NCI-H2081 (cell line): ENCODE measurements at regions not wholly inside any gene's neighbourhood (a gene's known extent, or its start where the extent isn't known, plus 50 kb on each side); places are given as distances from the start of the nearest gene placed in this dataset.
A peak's percentile ranks its signal among the peaks of the same experiment; 100 is the strongest.

ENCODE experiments used
- DNase-seq, 2 experiments: peaks; one replicate each; lab custom pipeline; 2025; lab: John Stamatoyannopoulos, UW

DNA sequence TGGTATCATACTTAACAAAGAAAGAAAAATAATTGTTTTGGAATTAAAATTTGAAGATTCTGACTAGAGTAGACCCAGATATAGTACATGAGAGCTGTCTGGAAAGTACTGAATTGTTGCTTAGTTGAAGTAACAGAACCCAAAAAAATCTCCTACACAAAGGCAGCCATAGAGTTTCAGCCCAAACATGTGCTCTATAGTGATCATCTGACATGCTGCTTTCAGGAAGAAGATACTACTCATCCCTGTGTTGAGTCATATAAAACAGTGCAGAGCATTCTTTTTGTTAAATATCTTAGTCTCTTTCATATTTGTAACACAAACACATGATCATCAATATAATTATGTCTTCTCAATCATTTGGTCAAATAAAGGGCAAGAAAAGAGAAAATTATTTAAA is 84.8 kb upstream of the PTPRM start:
- DNase-seq: no peak

DNA sequence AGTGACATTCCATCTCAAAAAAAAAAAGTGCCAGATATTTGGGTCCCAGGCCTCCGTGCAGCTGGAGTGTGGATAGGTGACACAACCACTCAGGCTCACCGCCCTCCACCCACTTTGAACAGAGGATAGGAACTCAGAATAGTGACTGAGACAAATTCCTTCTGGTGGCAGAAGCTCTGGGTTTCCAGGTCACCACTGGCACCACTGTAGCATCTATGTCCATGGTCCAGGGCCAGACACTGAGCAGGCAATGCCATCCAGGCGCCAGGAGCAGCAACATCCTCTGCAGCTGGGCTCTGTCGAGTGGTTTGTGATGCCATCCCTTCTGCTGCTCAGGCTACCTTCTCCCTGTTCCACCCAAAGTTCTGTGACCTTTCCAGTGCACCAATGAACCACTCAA is 81.5 kb upstream of the PTPRM start:
- no peak for DNase-seq

DNA sequence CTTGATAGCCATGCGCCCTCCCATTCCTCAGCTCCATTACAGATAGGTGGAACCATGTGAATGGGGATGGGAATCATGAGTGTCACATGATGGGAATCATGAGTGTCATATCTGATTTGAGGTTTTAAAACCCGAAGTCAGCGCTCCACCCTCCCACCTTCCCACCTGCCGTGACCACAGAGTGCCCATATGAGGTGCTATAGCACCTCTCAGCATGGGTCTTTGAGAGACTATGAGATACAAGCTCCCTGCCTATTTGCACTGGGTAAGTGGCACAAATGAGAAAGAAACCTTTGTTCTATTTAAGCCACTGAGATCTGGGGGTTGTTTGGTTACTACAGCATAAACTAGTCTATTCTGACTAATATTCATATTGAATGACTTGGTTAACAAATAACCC is 78.5 kb upstream of the PTPRM start:
- no peak for DNase-seq

DNA sequence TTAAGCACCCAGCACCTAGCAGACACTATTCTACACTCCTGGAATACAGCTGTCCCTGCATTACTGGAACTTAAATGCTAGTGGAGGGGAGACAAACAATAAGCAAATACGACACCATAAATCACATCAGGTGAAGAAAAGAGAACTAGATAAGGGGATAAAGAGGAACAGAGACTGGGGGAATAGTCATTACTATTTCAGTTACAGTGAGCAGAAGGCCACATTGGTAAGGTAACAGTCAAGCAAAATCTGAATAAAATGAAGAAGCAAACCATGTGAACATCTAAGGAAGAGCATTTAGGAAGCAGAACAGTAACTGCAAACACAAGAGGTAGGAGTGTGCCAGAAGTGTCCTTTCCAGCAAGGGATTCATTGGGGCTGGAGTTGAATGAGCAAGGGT is 77.0 kb upstream of the PTPRM start:
- DNase-seq: no peak

DNA sequence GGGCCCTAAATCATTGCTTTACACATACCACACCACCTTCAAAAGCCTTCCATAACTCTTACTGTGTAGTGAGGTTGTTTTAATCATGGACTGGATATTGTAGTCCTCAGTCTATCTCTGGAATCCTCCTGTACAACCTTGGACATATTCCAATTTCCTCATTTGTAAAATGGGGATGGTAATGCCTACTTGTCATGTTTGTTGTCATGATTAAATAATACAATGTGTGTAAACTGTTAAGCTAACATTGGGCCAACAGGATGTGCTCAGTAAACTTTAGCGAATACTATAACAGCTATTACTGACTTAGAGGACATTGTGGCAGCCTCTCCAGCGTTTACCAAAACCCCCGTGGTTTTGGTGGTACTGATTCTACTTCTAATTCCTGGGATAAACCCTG is 74.7 kb upstream of the PTPRM start:
- DNase-seq: peak in 1 of 2 experiments; percentile 26

DNA sequence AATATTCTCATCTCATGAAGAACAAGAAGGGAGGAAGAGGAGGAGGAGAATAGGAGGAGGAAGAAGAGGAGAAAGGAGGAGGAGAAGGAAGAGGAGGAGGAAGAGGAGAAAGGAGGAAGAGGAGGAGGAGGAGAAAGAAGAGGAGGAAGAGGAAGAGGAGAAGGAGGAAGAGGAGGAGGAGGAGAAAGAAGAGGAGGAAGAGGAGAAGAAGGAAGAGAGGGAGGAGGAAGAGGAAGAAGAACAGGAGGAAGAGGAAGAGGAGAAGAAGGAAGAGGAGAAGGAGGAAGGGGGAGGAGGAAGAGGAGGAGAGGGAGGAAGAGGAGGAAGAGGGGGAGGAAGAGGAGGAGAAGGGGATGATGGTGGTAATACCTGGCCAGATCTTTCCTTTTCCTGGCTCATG is 70.0 kb upstream of the PTPRM start:
- DNase-seq: no peak

DNA sequence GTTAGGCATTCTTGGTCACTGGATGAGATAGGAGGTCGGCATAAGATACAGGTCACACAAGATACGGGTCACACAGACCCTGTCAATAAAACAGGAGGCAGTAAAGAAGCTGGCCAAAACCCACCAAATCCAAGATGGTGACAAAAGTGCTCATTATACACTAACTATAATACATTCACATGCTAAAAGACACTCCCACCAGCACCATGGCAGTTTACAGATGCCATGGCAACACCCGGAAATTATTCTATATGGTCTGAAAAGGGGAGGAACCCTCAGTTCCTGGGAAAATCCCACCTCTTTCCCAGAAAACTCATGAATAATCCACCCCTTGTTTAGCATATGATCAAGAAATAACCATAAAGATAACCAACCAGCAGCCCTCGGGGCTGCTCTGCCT is 56.0 kb upstream of the PTPRM start:
- DNase-seq: no peak

DNA sequence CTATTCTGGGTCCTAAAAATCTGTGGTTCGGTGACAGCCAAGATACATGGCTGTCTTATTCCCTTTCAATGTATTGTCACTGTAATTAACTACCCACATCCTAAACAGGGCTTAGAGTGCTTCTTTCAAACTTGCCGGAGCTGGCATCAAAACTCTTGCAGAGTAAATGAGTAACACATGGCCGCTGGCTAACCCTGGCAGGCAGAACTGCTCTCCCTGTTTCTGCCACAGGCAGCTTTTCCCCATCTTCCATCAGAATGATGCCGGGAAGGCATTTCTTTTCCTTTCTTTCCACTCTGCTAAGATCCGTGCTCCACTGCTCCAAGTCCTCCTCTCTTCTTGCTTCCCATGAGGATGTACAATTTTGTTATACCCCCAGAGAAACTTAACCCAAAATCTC is 54.8 kb upstream of the PTPRM start:
- DNase-seq: no peak

DNA sequence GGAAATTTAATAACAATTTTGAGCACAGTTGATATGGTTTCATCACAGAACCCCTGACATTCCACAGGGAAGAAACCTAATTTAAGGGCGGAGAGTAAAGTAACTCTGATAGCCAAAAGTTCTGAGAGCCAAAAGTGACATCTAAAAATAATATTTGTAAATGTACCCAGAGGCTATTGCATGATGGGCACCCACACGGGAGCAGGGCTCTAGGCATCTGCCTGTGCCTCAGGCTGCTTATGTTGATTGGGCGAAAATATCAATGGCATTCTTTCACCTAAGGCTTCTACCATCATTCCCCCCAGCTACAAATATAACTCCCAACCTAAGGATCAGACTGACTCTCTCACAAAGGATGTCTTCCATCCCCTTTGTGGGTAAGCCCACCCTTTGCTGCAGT is 54.1 kb upstream of the PTPRM start:
- DNase-seq: no peak

DNA sequence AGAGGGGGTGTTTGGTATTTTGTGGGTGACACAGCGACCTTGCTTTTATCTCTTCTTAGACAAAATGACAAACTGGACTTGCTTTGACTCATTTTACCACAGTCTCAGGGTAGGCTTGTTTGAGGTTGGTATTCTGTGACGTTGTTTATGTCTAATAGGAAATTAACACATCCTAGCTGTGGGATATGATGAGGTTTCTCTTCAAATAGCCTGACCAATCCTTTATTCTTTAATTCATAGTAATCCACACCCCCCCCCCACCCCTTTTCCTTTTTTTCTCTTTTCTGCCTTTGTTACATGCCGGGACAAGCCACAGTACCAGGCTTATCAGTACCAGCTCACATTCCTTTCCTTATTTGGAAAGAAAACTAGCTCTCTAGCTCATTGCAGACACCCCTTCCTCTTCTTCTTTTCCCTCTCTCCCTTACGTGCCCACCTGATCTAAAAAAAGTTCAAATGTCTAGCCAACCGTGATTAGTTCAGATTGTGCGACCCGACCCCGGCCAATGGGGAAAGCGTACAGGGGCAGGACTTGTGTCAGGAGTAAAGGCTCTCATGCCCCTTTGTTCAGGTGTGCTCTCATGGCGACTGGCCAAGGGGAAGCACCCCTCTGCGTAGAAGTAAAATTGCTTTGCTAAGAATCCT is 52.2 kb upstream of the PTPRM start:
- no peak for DNase-seq

DNA sequence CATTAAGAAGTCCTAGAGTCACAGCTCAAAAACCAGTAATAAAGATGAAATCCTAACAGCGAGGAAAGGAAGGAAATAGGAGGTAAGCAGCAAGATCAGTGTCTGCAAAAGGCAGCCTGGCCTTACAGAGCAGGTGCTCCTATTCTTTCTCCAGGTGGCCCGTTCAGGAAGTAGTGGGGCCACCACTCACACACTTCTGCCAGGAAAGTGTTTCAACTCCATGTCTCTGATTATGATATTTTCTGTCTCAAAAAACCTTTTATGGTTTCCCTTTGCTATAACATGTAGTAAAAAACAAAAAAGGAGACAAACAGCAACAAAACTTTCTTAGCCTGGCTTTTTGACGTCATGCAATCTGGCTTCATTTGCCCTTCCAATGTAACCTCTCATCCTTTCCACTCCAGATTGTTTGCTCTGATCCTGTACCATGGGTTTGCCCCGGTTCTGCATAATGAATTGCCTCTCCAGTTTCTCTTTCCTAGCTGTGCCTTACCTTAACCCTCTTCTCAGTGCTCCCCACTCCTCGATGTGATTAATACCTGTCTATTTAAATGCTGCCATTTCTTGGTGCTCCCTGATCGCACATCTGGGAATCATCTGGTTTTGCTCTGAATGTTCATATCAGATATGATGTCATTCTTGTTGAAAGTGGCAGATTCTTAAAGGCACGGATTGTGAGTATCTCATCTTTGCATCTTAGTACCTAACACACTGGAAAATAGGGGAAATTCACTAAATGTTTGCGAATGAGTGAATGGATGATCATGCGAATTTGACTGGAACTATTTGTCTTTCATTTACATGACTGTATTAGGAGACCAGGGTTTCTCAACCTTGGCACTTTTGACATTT is 50.6 kb upstream of the PTPRM start:
- no peak for DNase-seq
